Activated CD4-positive, alpha-beta T cell treated with anti-CD3 and anti-CD28 coated beads, Interleukin-2, Interleukin-4, amounts not matched to agents 100 ng/mL and 50 ng/mL, durations not matched to agents 16 hours and 8 hours (primary cell): ENCODE measurements at regions not wholly inside any gene's neighbourhood (a gene's known extent, or its start where the extent isn't known, plus 50 kb on each side); places are given as distances from the start of the nearest gene placed in this dataset.

Source experiments
- DNase-seq: peaks from one replicate; pipeline ENCODE4 v3.0.0-alpha.2; 2020; ENCODE audit warnings: low spot score

- DNase-seq = no peak
Measured at GRCh38 chr18:46346896-46347630, 242.9 kb downstream of the HAUS1 start.

GRCh38 chr18:46350598-46351159 lies 246.5 kb downstream of the HAUS1 start:
- no peak for DNase-seq

- DNase-seq = peak; percentile 16
Measured at GRCh38 chr18:46352520-46353250, 248.5 kb downstream of the HAUS1 start.

GRCh38 chr18:46353460-46353859 lies 249.3 kb downstream of the HAUS1 start:
- no peak for DNase-seq

- no peak for DNase-seq
Measured at GRCh38 chr18:46356278-46357033, 252.3 kb downstream of the HAUS1 start.

- DNase-seq = no peak
Measured at GRCh38 chr18:46360102-46360699, 256.0 kb downstream of the HAUS1 start.

- DNase-seq = no peak
Measured at GRCh38 chr18:46360866-46361265, 256.7 kb downstream of the HAUS1 start.

- no peak for DNase-seq
Measured at GRCh38 chr18:46362533-46362932, 258.3 kb downstream of the HAUS1 start.

GRCh38 chr18:46364048-46364447 lies 259.9 kb downstream of the HAUS1 start:
- no peak for DNase-seq

- DNase-seq = no peak
Measured at GRCh38 chr18:46366201-46366600, 262.0 kb downstream of the HAUS1 start.

- no peak for DNase-seq
Measured at GRCh38 chr18:46366751-46367376, 262.7 kb downstream of the HAUS1 start.

- no peak for DNase-seq
Measured at GRCh38 chr18:46369323-46369722, 265.1 kb downstream of the HAUS1 start.

- DNase-seq = no peak
Measured at GRCh38 chr18:46370898-46371297, 266.7 kb downstream of the HAUS1 start.

GRCh38 chr18:46372670-46373069 lies 268.5 kb downstream of the HAUS1 start:
- no peak for DNase-seq

- DNase-seq = no peak
Measured at GRCh38 chr18:46373131-46373530, 268.9 kb downstream of the HAUS1 start.

- no peak for DNase-seq
Measured at GRCh38 chr18:46373791-46374190, 269.6 kb downstream of the HAUS1 start.

- DNase-seq = no peak
Measured at GRCh38 chr18:46374850-46375249, 270.7 kb downstream of the HAUS1 start.

GRCh38 chr18:46377557-46377956 lies 273.4 kb downstream of the HAUS1 start:
- DNase-seq = no peak

GRCh38 chr18:46378126-46378863 lies 274.1 kb downstream of the HAUS1 start:
- DNase-seq = no peak

GRCh38 chr18:46378864-46379207 lies 274.7 kb downstream of the HAUS1 start:
- no peak for DNase-seq

- DNase-seq = no peak
Measured at GRCh38 chr18:46379323-46379950, 275.3 kb downstream of the HAUS1 start.
